ENCODE measurements at regions not wholly inside any gene's neighbourhood (a gene's known extent, or its start where the extent isn't known, plus 50 kb on each side); places are given as distances from the start of the nearest gene placed in this dataset.

DNA sequence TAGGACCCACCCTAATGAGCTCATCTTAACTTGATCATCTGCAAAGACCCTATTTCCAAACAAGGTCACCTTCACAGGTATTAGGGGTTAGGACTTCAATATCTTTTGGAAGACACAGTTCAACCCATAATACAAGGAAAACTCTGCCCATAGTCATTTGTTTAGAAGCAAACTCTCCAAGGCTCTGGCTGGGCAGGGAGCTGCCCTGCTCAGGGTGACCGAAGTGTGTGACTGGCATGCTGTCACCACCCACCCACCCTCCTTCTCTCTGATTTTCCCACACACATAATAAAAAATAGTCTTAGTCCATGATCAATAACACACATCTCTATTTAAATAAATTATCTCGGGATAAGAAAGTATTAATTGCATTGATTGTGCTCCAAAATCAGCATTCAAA, 161.1 kb downstream of the KCTD15 start:
- H4K20me1 ChIP-seq (ENCODE audit: insufficient read depth, low read length, poor library complexity, severe bottlenecking), result no peaks in the 10 kb centered on the region
- no peaks in the 10 kb centered on the region for H3K27me3 ChIP-seq (ENCODE audit: insufficient read depth, low read length, poor library complexity, severe bottlenecking)

DNA sequence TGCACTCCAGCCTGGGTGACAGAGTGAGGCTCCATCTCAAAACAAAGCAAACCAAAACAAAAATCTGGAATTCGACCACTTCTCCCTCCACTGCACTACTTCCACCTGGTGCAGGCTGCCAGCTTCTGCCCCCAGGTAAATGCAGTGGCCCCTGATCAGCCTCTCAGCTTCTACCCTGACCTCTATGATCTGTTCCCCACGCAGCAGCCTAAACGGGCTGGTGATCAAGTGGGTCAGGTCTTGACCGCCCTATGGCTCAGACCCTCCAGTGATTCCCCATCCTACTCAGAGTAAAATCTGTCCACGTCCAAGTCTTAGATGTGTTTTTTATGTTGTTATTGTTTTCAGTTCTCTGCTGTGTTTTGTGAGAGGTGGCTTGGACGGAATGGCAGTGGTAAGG, 163.9 kb downstream of the KCTD15 start:
- TF ChIP-seq, protein P1, sequence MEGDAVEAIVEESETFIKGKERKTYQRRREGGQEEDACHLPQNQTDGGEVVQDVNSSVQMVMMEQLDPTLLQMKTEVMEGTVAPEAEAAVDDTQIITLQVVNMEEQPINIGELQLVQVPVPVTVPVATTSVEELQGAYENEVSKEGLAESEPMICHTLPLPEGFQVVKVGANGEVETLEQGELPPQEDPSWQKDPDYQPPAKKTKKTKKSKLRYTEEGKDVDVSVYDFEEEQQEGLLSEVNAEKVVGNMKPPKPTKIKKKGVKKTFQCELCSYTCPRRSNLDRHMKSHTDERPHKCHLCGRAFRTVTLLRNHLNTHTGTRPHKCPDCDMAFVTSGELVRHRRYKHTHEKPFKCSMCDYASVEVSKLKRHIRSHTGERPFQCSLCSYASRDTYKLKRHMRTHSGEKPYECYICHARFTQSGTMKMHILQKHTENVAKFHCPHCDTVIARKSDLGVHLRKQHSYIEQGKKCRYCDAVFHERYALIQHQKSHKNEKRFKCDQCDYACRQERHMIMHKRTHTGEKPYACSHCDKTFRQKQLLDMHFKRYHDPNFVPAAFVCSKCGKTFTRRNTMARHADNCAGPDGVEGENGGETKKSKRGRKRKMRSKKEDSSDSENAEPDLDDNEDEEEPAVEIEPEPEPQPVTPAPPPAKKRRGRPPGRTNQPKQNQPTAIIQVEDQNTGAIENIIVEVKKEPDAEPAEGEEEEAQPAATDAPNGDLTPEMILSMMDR (conservative IDR thresholded peaks at IDR 0.05; ENCODE audit: low read length), result no peak
- TF ChIP-seq EZH2phosphoT487 (IDR thresholded peaks at IDR 0.05; ENCODE audit: borderline replicate concordance), result no peak
- no peaks in the 10 kb centered on the region for H4K20me1 ChIP-seq (ENCODE audit: insufficient read depth, low read length, poor library complexity, severe bottlenecking)
- no peaks in the 10 kb centered on the region for H3K79me2 ChIP-seq (ENCODE audit: insufficient read depth, low read length)
- no peaks in the 10 kb centered on the region for H3F3A ChIP-seq (ENCODE audit: low read depth)
- H3K4me3 ChIP-seq (ENCODE audit: low read length, poor library complexity, severe bottlenecking), result no peak overlapping the region
- H3K36me3 ChIP-seq (ENCODE audit: insufficient read depth, low read length), result no peaks in the 10 kb centered on the region
- H3K4me1 ChIP-seq (ENCODE audit: insufficient read depth, low read length, poor library complexity, severe bottlenecking), result no peaks in the 10 kb centered on the region
- no peak overlapping the region for H3K9ac ChIP-seq (ENCODE audit: low read depth, low read length, poor library complexity, severe bottlenecking)
- no peaks in the 10 kb centered on the region; the same call in 1 of the 2 replicates for H3K9me3 ChIP-seq (ENCODE audit: insufficient read depth, low read depth, low read length)
- no peaks in the 10 kb centered on the region for H3K27me3 ChIP-seq (ENCODE audit: insufficient read depth, low read length, poor library complexity, severe bottlenecking)
- H2AFZ ChIP-seq (ENCODE audit: low read length), result no peak overlapping the region
- no peaks in the 10 kb centered on the region for H3K9me2 ChIP-seq (replicated peaks; ENCODE audit: low read depth, low read length)
- H3K4me2 ChIP-seq (ENCODE audit: low read depth, low read length, poor library complexity, severe bottlenecking), result no peak overlapping the region

More for the DNA sequence above, 161.1 kb downstream of the KCTD15 start:
- no peak overlapping the region for H3K4me2 ChIP-seq (ENCODE audit: low read depth, low read length, poor library complexity, severe bottlenecking)
- H3K36me3 ChIP-seq (ENCODE audit: insufficient read depth, low read length), result no peaks in the 10 kb centered on the region
- no peak overlapping the region for H2AFZ ChIP-seq (ENCODE audit: low read length)
- H3K4me3 ChIP-seq (ENCODE audit: low read length, poor library complexity, severe bottlenecking), result no peak overlapping the region
- H3K4me1 ChIP-seq (ENCODE audit: insufficient read depth, low read length, poor library complexity, severe bottlenecking), result no peaks in the 10 kb centered on the region
- H3F3A ChIP-seq (ENCODE audit: low read depth), result no peaks in the 10 kb centered on the region
- no peak for TF ChIP-seq EZH2phosphoT487 (IDR thresholded peaks at IDR 0.05; ENCODE audit: borderline replicate concordance)
- TF ChIP-seq, protein P1 (conservative IDR thresholded peaks at IDR 0.05; ENCODE audit: low read length), result no peak
- no peak overlapping the region for H3K9ac ChIP-seq (ENCODE audit: low read depth, low read length, poor library complexity, severe bottlenecking)
- no peaks in the 10 kb centered on the region; the same call in 1 of the 2 replicates for H3K9me3 ChIP-seq (ENCODE audit: insufficient read depth, low read depth, low read length)
- no peaks in the 10 kb centered on the region for H3K9me2 ChIP-seq (replicated peaks; ENCODE audit: low read depth, low read length)
- H3K79me2 ChIP-seq (ENCODE audit: insufficient read depth, low read length), result no peaks in the 10 kb centered on the region

DNA sequence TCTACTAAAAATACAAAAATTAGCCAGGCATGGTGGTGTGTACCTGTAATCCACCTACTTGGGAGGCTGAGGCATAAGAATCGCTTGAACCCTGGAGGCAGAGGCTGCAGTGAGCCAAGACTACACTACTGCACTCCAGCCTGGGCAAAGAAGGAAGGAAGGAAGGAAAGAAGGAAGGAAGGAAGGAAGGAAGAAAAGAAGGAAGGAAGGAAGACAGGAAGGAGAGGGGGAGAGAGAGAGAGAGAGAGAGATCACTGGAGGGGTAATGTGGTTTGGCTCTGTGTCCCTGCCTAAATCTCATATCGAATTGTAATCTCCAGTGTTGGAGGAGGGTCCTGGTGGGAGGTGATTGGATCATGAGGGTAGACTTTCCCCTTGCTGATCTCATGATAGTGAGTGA, 165.5 kb downstream of the KCTD15 start:
- no peaks in the 10 kb centered on the region for H3K79me2 ChIP-seq (ENCODE audit: insufficient read depth, low read length)
- H4K20me1 ChIP-seq (ENCODE audit: insufficient read depth, low read length, poor library complexity, severe bottlenecking), result no peaks in the 10 kb centered on the region
- TF ChIP-seq, protein P1 (conservative IDR thresholded peaks at IDR 0.05; ENCODE audit: low read length), result no peak
- no peak for TF ChIP-seq EZH2phosphoT487 (IDR thresholded peaks at IDR 0.05; ENCODE audit: borderline replicate concordance)
- H3K9me3 ChIP-seq (ENCODE audit: insufficient read depth, low read depth, low read length), result no peaks in the 10 kb centered on the region
- H3K9me2 ChIP-seq (replicated peaks; ENCODE audit: low read depth, low read length), result no peaks in the 10 kb centered on the region
- no peaks in the 10 kb centered on the region for H3K27me3 ChIP-seq (ENCODE audit: insufficient read depth, low read length, poor library complexity, severe bottlenecking)
- H3K36me3 ChIP-seq (ENCODE audit: insufficient read depth, low read length), result no peaks in the 10 kb centered on the region
- H2AFZ ChIP-seq (ENCODE audit: low read length), result no peak overlapping the region
- no peak overlapping the region for H3K4me3 ChIP-seq (ENCODE audit: low read length, poor library complexity, severe bottlenecking)
- no peaks in the 10 kb centered on the region for H3F3A ChIP-seq (ENCODE audit: low read depth)
- no peak overlapping the region for H3K4me2 ChIP-seq (ENCODE audit: low read depth, low read length, poor library complexity, severe bottlenecking)
- H3K9ac ChIP-seq (ENCODE audit: low read depth, low read length, poor library complexity, severe bottlenecking), result no peak overlapping the region
- no peaks in the 10 kb centered on the region for H3K4me1 ChIP-seq (ENCODE audit: insufficient read depth, low read length, poor library complexity, severe bottlenecking)
